KBM-7 (cell line): ENCODE measurements at regions not wholly inside any gene's neighbourhood (a gene's known extent, or its start where the extent isn't known, plus 50 kb on each side); places are given as distances from the start of the nearest gene placed in this dataset.
A peak's percentile ranks its signal among the peaks of the same experiment; 100 is the strongest.

Experiments
- DNase-seq: peaks from one replicate; pipeline ENCODE4 v3.0.0-alpha.2; 2015
- in situ Hi-C: fragments of 300-500 bp; cut with MboI; formaldehyde crosslinking; loops from 2 replicates; pipeline ENCODE4 v1.14.3; 2020; ENCODE audit warnings: low sequenced_read_pairs, low pct_unique_long_range_greater_than_20kb, mixed read lengths

GRCh38 chr4:64539234-64539849 is 130.1 kb upstream of the TECRL start:
- peak; percentile 53 for DNase-seq
- in situ Hi-C loops = loop anchor here (25.0 kb wide), 1 partner anchor 377 kb away; no protein-coding TSS in a partner anchor

DNA sequence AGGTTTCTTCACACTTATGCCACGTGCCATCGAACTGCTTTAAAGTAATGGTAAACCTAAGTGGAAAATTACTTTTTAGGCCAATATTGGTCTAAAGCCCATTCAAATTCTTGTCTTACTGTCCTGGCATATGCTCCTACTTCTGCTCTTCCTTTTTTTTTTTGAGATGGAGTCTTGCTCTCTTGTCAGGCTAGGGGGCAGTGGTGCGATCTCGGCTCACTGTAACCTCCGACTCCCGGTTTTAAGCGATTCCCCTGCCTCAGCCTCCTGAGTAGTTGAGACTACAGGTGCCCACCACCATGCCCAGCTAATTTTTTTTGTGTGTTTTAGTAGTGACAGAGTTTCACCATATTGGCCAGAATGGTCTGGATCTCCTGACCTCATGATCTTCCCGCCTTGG is 129.0 kb upstream of the TECRL start:
- in situ Hi-C loops = loop anchor here (25.0 kb wide), 1 partner anchor 376 kb away; no protein-coding TSS in a partner anchor
- peak; percentile 49 for DNase-seq

- in situ Hi-C loops = loop anchor here (25.0 kb wide), 1 partner anchor 371 kb away; no protein-coding TSS in a partner anchor
- no peak for DNase-seq
Observed at GRCh38 chr4:64533637-64534036, 124.4 kb upstream of the TECRL start.

DNA sequence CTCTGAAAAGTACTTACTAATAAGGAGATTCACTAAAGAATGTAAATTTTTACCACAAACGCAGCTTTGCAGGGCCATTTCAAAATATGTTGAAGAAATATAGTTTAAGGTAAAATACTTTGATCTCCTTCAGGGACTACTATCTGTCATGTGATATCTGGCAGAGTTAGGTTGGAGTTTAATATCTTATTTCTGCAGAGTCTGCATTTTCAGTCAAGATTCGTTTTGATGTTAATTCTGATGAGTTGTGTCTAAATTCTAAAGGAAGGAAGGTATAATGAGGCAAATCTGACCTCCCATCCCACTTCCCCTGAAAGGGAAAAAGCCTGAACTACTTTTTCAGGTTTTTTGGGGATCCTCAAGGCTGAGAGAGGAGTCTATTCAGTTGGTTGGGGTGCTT is 123.9 kb upstream of the TECRL start:
- in situ Hi-C loops = loop anchor here (25.0 kb wide), 1 partner anchor 371 kb away; no protein-coding TSS in a partner anchor
- no peak for DNase-seq

- no peak for DNase-seq
- in situ Hi-C loops = no loop called here
Observed at GRCh38 chr4:64520421-64520820, 111.2 kb upstream of the TECRL start.

- in situ Hi-C loops = no loop called here
- DNase-seq = no peak
Observed at GRCh38 chr4:64518600-64518999, 109.3 kb upstream of the TECRL start.

- DNase-seq = no peak
- in situ Hi-C loops = no loop called here
Observed at GRCh38 chr4:64516176-64516575, 106.9 kb upstream of the TECRL start.

GRCh38 chr4:64508089-64508488 is 98.8 kb upstream of the TECRL start:
- DNase-seq = no peak
- in situ Hi-C loops = no loop called here

DNA sequence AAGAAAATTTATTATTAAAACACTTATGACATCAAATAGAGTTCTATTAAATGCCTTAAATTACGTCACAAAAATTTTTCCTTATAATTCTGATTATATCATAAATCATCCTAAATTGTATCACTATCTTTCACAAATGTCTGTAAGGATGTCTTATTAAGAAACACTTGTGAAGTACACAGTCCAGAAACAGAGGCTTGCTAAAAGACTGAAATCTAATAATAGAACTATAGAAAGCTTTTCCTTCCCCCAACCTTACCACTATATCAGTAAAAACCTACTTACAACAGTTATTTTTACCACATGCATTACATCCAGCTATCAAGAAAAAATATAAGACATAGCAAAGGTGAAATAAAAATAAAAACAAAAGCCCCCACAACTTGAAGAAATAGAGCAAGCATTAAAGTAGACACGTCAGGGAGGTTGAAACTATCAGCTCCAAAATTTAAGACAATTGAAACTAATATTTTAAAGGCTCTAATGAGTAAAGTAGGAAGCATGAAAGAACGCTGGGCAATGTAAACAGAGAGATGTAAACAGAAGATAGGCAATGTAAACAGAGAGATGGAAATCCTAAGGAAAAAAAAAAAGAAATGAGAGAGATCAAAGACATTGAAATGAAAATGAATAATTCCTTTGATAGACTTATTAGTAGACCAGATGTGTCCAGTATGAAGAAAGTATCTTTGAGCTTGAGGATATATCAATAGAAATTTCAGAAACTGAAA is 94.9 kb upstream of the TECRL start:
- in situ Hi-C loops = no loop called here
- no peak for DNase-seq

DNA sequence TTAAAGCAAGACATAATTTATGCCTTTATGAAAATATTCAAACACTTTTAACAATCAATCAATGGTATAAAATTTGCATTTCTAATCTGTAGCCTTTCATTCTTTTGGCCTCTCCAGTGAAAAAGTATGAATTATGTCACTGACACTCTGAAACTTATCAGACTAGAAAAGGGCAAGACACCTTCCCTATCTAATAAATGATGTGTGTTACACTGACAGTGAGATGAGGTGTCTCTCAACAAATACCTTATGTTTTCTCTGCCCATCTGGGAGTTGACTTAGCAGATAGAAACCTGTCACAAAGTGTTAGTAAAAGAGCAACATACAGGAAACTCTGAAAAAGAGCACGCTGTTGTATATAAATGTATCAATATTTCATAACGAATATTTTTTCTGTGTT is 94.2 kb upstream of the TECRL start:
- no peak for DNase-seq
- in situ Hi-C loops = no loop called here

DNA sequence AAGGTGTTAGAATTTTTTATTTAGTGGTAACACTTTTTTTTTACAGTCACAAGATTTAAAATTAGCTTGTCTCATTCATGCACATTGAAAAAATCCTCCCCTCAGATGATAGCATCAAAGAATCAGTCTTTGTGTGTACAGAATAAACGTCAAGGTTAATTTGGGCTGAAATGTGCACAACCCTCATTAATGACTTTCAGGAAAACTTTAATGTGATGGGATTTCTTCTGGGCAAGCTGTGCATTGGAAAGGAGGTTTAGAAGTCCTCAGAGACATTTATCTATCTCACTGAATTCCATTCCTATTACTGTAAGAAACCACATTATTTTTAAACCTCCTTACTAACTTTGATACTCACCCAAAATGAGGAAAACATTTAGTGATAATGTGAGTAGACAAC is 88.2 kb upstream of the TECRL start:
- in situ Hi-C loops = no loop called here
- no peak for DNase-seq

GRCh38 chr4:64495946-64496345 is 86.7 kb upstream of the TECRL start:
- DNase-seq = no peak

GRCh38 chr4:64489628-64490027 is 80.4 kb upstream of the TECRL start:
- DNase-seq = no peak
- in situ Hi-C loops = no loop called here

More at GRCh38 chr4:64495946-64496345, 86.7 kb upstream of the TECRL start:
- in situ Hi-C loops = no loop called here

- in situ Hi-C loops = no loop called here
Observed at GRCh38 chr4:64479338-64479737, 70.1 kb upstream of the TECRL start.

DNA sequence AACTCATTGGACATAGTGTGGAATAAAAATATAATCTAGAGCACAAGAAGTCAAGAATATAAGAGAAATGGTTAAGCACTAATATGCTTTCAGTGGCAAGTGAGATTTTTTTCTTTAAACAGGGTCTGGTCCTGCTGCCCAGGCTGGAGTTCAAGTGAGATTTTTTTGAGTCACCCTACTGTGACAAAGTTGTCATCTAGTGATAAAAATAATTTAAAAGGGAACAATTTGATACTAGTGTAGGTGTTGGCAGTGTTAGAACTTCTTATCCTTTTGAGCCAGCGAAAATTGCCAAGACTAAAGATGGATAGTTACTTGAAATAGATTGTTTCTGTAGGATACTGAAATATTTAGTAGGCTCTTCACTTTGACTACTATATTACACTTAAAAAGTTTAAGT is 67.9 kb upstream of the TECRL start:
- in situ Hi-C loops = no loop called here

More at GRCh38 chr4:64479338-64479737, 70.1 kb upstream of the TECRL start:
- DNase-seq = no peak

GRCh38 chr4:64465263-64465662 is 56.0 kb upstream of the TECRL start:
- no peak for DNase-seq
- in situ Hi-C loops = no loop called here

More for the DNA sequence above, 67.9 kb upstream of the TECRL start:
- no peak for DNase-seq

DNA sequence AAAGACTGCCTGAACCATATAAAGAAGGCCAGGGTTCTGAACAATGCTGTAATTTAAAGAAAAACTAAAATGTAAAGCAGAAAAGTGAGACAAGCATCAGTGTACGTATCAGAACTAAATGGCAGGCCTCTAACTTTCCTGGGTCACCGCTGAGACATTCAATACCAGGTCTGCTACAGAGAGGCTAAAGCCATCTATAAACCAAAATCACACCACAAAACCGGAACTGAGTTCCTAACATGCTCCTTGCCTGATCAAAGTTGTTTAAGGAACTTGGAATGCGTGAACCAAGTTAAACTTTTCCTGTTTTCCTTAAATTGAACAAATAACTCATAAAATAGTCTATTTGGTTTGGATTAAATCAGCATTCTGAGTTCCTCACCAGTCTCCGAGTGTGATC is 55.3 kb upstream of the TECRL start:
- no peak for DNase-seq
- in situ Hi-C loops = no loop called here
